HG03354 (cell line): ENCODE measurements at regions not wholly inside any gene's neighbourhood (a gene's known extent, or its start where the extent isn't known, plus 50 kb on each side); places are given as distances from the start of the nearest gene placed in this dataset.

Experiments
- ATAC-seq: cut with Tn5 transposase; IDR thresholded peaks from one replicate; pipeline ENCODE4 v1.9.1; 2021; ENCODE audit warnings: mild to moderate bottlenecking; ENCODE audit not compliant: unreplicated experiment, poor library complexity, severe bottlenecking

DNA sequence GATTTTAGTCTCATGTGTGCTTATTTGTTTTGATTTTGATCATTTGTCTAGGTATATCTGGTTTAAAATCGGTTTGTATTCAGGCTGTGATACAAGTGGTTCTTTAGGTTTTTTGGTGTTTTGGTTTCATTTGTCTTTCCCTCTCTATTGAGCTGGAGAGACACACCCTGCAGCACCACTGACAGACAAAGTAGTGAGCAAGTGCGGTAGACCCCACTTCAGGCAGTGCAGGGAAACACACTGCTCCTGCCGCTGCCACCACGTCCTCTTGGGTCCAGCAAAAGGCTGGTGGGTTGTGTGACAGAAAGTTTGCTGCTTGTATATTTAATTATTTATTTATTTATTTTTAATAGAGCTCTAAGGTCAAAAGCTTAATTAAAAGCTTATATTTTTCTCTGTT, 801.0 kb downstream of the NR2F1-AS1 start:
- ATAC-seq: no peak

- ATAC-seq: no peak
Measured at GRCh38 chr5:92779536-92779935, 801.5 kb downstream of the NR2F1-AS1 start.

DNA sequence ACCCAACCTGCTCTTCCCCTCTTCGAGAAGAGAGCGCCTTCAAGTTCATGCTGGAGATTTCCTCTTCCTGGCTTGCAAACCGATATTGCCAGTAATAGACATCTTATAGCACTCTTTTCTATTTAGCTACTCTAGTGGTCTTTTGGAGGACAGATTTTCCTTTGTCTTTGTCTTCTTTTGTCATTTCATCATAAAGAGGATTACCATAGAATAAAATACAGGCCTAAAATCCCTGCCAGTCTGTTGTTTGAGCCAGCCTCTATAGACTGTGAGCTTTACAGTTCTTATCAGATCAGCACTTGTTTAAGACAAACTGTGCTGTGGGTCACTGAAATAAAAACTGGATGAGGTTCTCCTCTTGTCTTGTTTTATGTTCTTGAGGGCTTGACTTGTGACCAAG, 802.8 kb downstream of the NR2F1-AS1 start:
- no peak for ATAC-seq

DNA sequence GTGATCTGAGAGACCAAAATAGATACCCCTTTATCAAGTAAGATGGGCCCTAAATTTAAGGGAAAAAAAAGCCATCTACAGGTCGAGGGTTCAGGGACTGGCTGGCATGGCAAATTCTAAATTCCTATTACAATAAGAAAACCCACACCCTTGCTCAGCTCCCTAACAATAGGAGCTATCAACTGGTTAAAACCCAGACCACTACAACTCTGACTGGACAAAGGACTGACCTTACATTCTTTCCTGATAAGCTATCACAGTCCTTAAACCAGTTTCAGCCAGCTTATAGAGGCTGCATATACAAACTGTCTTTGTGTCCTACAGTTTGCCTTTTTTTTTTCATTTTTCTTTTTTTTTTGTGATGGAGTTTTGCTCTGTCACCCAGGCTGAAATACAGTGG, 803.6 kb downstream of the NR2F1-AS1 start:
- no peak for ATAC-seq

- no peak for ATAC-seq
Measured at GRCh38 chr5:92775711-92776615, 805.1 kb downstream of the NR2F1-AS1 start.

GRCh38 chr5:92769978-92770377, 811.0 kb downstream of the NR2F1-AS1 start:
- ATAC-seq: no peak

- ATAC-seq: no peak
Measured at GRCh38 chr5:92761585-92761984, 819.4 kb downstream of the NR2F1-AS1 start.

- ATAC-seq: no peak
Measured at GRCh38 chr5:92760550-92760949, 820.5 kb downstream of the NR2F1-AS1 start.

DNA sequence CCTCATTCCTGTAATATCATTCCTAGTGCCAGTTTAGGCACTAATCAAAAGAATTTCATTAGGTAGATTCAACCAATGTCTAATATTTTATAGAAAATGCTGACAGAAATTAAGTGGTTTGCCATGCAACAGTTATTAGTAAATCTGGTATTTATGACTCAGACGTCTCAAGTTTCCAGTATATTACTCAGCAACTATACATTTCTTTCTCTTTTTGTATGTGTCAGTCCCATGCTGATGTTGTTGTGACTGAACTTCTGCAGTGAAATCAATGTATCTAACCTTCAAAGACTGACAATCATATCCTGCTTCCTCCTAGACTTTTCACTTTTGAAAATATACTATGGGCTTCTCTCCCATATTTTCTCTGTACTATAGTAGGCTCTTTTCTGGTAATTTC, 822.5 kb downstream of the NR2F1-AS1 start:
- ATAC-seq: no peak

- ATAC-seq: no peak
Measured at GRCh38 chr5:92749943-92750342, 831.1 kb downstream of the NR2F1-AS1 start.

DNA sequence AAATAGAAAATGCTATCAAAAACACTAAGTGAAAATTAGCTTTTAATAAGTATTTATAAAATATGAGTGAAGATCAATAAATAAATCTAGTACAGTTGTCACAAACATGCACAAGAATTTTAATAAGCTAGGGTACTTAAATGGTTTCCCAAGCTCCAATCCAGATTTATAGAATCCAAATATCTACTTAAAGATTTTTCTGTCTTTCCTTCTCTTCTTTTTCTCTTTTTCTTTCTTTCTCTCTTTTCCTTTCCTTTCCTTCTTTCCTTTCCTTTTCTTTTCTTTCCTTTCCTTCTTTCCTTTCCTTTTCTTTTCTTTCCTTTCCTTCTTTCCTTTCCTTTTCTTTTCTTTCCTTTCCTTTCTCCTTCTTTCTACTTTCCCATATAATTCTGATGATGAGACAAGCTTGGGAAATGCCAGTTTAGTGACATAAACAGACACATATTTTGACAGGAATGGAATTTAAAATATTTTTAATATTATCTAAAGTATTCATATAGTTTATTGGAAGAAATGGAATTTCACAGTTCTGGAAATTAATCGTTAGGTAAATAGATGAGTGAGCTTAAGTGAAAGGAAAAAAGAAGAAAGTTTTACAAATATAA, 832.8 kb downstream of the NR2F1-AS1 start:
- no peak for ATAC-seq

DNA sequence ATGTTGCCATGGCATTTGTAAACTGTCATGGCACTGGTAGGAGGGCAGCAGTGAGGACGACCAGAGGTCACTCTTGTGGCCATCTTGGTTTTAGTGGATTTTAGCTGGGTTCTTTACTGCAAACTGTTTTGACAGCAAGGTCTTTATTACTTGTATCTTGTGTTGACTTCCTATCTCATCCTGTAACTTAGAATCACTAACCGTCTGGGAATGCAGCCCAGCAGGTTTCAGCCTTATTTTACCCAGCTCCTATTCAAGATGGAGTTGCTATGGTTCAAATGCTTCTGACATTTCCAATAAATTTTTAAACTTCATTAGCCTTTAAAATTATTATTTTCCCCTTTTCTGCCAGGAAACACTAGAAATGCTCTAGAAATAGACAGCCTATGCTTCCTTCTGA, 839.1 kb downstream of the NR2F1-AS1 start:
- no peak for ATAC-seq

DNA sequence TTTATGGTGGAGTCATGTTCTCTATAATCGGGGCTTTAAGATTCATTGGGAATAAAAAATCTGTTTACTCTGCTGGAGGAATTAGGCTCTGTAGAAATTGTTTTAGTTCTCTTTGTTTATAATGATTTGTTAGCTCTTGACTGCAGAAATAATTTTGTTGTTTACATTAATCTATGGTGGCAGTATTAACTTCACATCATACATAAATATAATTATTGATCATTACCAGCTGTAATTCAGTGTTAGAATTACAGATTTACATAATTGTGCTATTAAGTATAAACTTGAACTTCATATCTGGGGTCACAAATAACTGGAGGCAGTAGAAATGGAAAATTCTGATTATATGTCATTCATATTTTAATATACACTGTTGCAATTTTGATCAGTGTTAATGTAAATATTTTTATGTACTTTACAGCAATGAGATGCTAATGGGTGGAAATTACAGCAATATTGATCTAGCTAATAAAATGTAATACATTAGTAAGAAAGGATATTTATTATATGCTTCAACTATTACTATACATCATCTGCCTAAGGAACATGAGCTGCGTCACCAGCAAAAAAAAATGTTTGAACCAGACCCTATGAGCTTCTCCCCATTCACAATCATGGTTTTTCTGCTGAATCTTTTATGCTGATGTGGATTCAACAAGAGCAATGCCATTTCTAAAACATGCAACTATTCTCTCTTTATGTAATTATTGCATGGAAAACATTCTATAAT, 846.6 kb downstream of the NR2F1-AS1 start:
- ATAC-seq: no peak

DNA sequence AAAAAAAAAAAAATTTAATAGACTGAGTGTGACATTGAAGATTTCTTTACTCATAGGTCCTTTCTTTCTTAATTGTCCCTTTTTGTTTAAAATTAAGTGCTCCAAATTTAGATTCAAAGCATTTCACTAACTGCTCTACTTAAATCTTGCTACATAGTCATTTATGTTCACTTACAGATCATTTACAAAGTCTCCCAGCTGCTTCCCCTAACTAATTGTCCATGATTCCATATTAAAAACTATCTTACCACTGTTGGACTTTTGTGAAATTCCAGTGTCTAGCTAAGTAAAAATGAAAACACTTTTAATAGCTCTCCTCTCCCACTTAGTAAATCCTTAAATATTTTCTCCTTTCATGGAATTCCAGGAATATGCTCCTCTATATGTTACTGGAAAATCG, 850.5 kb downstream of the NR2F1-AS1 start:
- ATAC-seq: no peak

GRCh38 chr5:92729088-92729487, 851.9 kb downstream of the NR2F1-AS1 start:
- ATAC-seq: no peak

DNA sequence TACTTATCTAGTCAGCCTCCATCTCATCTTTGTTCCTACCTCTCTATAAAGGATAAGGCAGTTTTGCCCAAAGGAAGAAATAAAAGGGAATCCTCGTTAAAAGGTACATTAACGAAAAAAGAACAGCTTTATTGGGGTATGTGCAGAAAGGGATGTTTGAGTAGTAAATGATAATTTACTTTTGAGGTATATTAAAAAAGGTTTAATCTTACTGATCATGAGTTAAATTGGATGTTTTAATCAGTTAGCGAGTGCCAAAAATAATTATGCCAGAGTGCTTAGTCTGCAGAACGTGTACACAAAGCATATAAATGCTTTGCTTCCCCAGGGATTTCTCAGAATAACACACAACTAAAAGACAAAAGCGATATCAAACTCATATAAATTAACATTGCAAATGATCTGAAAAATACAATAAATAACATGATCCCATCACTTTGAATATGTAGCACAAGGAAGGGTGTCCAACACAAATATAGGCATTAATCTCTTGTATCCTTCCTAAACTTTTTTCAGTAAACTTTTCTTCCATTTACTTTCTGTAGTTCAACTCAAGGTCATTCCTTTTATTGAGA, 865.0 kb downstream of the NR2F1-AS1 start:
- ATAC-seq: no peak

- ATAC-seq: no peak
Measured at GRCh38 chr5:92713826-92714225, 867.2 kb downstream of the NR2F1-AS1 start.

DNA sequence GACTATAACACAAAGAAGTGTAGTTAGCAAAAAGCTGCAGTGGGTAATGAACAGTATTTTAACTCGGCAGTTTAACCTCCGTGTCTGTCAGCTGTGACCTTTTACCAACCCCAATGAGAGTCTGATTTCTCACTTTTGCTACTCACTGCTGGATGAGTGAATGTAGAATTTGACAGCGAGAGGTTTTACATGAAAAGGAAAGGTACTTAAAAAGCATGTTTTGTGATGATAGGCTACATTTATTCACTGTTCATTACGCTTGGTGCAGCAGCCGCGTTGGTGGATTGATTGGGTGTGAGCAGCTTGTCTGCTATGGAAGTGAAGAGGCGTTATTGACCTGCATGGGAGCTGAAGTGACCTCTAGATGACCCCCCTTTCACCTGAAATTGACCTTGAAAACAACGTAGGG, 867.7 kb downstream of the NR2F1-AS1 start:
- no peak for ATAC-seq

- ATAC-seq: no peak
Measured at GRCh38 chr5:92711956-92712355, 869.1 kb downstream of the NR2F1-AS1 start.

DNA sequence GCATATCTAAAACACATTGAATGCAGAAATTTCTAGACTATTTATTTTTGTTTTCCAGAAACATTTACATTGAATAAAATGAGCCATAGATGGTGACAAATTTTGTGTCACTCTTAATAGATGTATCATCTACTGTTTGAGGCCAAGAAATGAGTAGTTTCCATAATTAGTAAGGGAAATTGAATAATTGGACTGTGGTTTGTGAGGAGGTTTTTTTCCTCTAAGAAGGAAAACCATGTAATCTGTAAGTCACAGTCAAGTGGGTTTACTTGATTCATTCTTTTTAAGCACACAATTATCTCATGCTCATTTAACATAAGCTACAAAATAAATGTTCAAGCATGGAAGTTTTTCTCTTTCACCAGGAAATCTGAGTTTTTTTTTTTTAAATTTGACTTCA, 876.4 kb downstream of the NR2F1-AS1 start:
- ATAC-seq: no peak
